ENCODE measurements at regions not wholly inside any gene's neighbourhood (a gene's known extent, or its start where the extent isn't known, plus 50 kb on each side); places are given as distances from the start of the nearest gene placed in this dataset.

GRCh38 chr11:88016392-88017170 lies 158.7 kb downstream of the RAB38 start:
- H3K4me3 ChIP-seq (ENCODE audit: low read depth, low read length): no peak overlapping the region
- TF ChIP-seq, protein P1, sequence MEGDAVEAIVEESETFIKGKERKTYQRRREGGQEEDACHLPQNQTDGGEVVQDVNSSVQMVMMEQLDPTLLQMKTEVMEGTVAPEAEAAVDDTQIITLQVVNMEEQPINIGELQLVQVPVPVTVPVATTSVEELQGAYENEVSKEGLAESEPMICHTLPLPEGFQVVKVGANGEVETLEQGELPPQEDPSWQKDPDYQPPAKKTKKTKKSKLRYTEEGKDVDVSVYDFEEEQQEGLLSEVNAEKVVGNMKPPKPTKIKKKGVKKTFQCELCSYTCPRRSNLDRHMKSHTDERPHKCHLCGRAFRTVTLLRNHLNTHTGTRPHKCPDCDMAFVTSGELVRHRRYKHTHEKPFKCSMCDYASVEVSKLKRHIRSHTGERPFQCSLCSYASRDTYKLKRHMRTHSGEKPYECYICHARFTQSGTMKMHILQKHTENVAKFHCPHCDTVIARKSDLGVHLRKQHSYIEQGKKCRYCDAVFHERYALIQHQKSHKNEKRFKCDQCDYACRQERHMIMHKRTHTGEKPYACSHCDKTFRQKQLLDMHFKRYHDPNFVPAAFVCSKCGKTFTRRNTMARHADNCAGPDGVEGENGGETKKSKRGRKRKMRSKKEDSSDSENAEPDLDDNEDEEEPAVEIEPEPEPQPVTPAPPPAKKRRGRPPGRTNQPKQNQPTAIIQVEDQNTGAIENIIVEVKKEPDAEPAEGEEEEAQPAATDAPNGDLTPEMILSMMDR (IDR thresholded peaks at IDR 0.05; ENCODE audit: low read depth, low read length): peak; percentile 60

GRCh38 chr11:88015170-88015569 lies 160.1 kb downstream of the RAB38 start:
- no peak overlapping the region for H3K4me3 ChIP-seq (ENCODE audit: low read depth, low read length)
- TF ChIP-seq, protein P1 (IDR thresholded peaks at IDR 0.05; ENCODE audit: low read depth, low read length): no peak

DNA sequence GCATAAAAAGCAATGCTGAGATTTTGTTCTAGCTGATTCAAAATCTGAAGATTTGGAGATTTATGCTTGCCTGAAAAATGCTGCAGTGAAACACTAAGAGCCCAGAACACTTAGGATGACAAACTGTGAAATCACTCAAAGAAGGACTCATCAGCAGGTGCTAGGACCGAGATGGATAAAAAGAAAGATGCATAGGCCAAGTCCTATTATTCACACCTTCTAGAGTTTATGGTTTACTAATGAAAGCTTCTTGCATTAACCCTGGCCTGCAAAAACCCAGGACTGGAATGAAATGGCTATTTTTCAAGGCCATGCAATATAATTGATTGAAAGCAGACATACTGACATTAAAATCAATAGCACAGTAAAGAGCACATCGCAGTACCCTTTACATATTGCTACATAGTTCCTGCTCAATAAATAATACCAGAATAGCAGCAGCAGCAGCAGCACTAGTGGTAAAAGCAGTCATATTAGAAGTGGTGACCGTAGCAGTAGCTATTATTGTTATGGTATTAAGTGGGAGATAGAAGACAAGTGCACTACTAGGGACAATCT lies 161.7 kb downstream of the RAB38 start:
- TF ChIP-seq, protein P1 (IDR thresholded peaks at IDR 0.05; ENCODE audit: low read depth, low read length): no peak

GRCh38 chr11:88012456-88012855 lies 162.8 kb downstream of the RAB38 start:
- TF ChIP-seq, protein P1 (IDR thresholded peaks at IDR 0.05; ENCODE audit: low read depth, low read length): no peak
- H3K4me3 ChIP-seq (ENCODE audit: low read depth, low read length): no peak overlapping the region

More for the DNA sequence above, 161.7 kb downstream of the RAB38 start:
- H3K4me3 ChIP-seq (ENCODE audit: low read depth, low read length): no peak overlapping the region

DNA sequence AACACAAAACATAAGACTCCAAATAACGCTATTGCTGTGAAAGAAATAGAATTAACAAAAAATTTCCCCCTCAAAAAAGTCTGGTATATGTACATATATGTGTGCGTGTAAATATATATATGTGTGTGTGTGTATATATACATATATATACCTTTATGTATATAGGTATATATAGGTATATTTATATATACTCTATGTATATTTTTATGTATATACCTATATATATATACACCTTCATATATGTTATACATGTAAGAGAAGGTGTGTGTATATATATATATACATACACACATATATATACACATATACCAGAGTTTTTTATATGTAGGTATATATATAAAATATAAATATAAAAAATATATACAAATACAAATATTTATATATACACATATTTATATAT lies 199.2 kb downstream of the RAB38 start:
- no peak overlapping the region for H3K4me3 ChIP-seq (ENCODE audit: low read depth, low read length)
- TF ChIP-seq, protein P1 (IDR thresholded peaks at IDR 0.05; ENCODE audit: low read depth, low read length): no peak

- TF ChIP-seq, protein P1 (IDR thresholded peaks at IDR 0.05; ENCODE audit: low read depth, low read length): no peak
- H3K4me3 ChIP-seq (ENCODE audit: low read depth, low read length): no peak overlapping the region
Measured at GRCh38 chr11:87974797-87975196, 200.4 kb downstream of the RAB38 start.

DNA sequence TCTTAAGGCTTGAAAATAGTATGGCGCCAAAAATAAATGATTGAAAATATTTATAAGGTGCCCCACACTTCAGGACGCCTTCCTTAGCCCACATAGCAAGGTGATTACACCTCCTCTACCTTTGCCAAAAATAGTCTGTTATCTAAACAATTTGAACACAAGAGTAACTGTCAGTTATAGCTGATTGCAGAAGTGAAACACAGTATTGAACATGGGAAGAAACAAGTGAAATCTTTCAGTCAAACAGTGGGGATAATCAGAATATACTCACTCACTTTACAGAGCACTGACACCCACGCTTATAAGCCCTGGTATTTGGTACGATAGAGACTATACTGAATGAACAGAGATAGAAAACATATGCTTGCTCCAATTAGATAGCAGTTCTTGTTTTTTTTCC lies 203.1 kb downstream of the RAB38 start:
- TF ChIP-seq, protein P1 (IDR thresholded peaks at IDR 0.05; ENCODE audit: low read depth, low read length): no peak
- H3K4me3 ChIP-seq (ENCODE audit: low read depth, low read length): no peak overlapping the region
